ENCODE measurements at regions not wholly inside any gene's neighbourhood (a gene's known extent, or its start where the extent isn't known, plus 50 kb on each side); places are given as distances from the start of the nearest gene placed in this dataset.

DNA sequence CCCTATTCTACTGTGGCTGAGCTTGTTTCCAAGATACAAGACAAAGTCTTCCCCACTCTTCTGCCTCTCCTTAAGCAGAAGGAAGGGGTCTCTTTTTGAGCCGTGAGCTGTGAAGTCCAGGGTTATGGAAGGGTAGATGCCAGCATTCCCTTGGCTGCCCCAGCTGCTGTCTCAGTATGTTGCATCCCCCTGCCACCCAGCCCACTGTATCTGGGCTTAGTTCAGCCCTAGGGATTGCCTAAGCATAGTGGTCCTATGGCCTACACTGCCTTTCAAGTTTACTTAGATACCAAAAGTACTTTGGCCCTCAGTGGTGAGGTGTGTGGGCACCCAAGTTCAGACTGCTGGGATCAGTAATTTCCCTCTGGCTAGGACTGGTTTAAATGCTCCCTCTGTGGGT, 421.9 kb upstream of the KHDRBS2 start:
- TF ChIP-seq YY1 (IDR thresholded peaks at IDR 0.05; ENCODE audit: low read depth): no peak
- no peak for TF ChIP-seq TAF1 (IDR thresholded peaks at IDR 0.05; ENCODE audit: low read depth)
- no peak for TF ChIP-seq NFIC (IDR thresholded peaks at IDR 0.05)
- no peak for TF ChIP-seq CEBPB (IDR thresholded peaks at IDR 0.05)
- TF ChIP-seq EP300 (IDR thresholded peaks at IDR 0.05; ENCODE audit: borderline replicate concordance): no peak
- no peak for TF ChIP-seq EGR1 (IDR thresholded peaks at IDR 0.05)
- TF ChIP-seq, protein P1, sequence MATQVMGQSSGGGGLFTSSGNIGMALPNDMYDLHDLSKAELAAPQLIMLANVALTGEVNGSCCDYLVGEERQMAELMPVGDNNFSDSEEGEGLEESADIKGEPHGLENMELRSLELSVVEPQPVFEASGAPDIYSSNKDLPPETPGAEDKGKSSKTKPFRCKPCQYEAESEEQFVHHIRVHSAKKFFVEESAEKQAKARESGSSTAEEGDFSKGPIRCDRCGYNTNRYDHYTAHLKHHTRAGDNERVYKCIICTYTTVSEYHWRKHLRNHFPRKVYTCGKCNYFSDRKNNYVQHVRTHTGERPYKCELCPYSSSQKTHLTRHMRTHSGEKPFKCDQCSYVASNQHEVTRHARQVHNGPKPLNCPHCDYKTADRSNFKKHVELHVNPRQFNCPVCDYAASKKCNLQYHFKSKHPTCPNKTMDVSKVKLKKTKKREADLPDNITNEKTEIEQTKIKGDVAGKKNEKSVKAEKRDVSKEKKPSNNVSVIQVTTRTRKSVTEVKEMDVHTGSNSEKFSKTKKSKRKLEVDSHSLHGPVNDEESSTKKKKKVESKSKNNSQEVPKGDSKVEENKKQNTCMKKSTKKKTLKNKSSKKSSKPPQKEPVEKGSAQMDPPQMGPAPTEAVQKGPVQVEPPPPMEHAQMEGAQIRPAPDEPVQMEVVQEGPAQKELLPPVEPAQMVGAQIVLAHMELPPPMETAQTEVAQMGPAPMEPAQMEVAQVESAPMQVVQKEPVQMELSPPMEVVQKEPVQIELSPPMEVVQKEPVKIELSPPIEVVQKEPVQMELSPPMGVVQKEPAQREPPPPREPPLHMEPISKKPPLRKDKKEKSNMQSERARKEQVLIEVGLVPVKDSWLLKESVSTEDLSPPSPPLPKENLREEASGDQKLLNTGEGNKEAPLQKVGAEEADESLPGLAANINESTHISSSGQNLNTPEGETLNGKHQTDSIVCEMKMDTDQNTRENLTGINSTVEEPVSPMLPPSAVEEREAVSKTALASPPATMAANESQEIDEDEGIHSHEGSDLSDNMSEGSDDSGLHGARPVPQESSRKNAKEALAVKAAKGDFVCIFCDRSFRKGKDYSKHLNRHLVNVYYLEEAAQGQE (IDR thresholded peaks at IDR 0.05; ENCODE audit: low read depth): no peak
- TF ChIP-seq, protein P2, sequence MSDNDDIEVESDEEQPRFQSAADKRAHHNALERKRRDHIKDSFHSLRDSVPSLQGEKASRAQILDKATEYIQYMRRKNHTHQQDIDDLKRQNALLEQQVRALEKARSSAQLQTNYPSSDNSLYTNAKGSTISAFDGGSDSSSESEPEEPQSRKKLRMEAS (IDR thresholded peaks at IDR 0.05): no peak
- no peak for TF ChIP-seq CREB1 (IDR thresholded peaks at IDR 0.05; ENCODE audit: low read depth)
- TF ChIP-seq RAD21 (IDR thresholded peaks at IDR 0.05; ENCODE audit: low read depth): no peak
- TF ChIP-seq, protein P3, sequence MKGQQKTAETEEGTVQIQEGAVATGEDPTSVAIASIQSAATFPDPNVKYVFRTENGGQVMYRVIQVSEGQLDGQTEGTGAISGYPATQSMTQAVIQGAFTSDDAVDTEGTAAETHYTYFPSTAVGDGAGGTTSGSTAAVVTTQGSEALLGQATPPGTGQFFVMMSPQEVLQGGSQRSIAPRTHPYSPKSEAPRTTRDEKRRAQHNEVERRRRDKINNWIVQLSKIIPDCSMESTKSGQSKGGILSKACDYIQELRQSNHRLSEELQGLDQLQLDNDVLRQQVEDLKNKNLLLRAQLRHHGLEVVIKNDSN (IDR thresholded peaks at IDR 0.05): no peak
- TF ChIP-seq TEAD4 (IDR thresholded peaks at IDR 0.05): no peak
- no peak for TF ChIP-seq FOXM1 (IDR thresholded peaks at IDR 0.05; ENCODE audit: borderline replicate concordance, low read depth)
- TF ChIP-seq ZBTB7A (IDR thresholded peaks at IDR 0.05; ENCODE audit: low read depth): no peak
